ENCODE measurements at regions not wholly inside any gene's neighbourhood (a gene's known extent, or its start where the extent isn't known, plus 50 kb on each side); places are given as distances from the start of the nearest gene placed in this dataset.

DNA sequence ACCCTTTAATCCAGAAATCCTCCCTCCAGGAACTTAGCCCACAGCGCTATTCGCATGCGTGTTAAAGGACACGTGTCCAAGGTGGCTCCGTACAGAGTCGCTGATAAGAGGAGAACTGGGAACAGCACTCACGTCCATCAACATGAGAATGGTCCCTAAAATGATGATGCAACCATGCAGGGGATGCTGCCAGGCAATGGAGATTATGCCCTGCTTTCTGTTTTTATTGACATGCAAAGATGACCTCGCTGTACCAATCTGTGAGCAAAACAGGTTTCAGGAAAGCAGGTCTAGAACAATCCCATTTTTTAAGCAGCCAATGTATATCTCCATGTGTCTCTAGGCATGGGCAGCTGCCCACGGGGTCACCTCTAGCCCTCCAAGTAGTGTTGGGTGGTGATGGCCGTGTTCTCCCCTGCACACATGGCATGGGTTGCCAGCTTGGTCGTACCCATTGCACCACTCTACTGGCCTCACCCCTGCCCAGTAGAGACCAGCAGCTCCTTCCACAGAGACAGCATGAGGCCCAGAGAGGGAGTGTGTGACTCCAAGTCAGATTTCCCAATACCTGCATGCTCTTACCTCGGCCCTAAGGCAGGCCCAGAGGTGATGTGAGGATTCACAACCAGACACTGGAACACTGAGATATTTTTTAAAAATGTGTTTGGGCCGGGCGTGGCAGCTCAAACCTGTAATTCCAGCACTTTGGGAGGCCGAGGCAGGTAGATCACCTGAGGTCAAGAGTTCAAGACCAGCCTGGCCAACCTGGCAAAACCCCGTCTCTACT lies 68.3 kb upstream of the LINC01488 start:
- no peak for DNase-seq (ENCODE audit: low read depth in 2 of 2)

DNA sequence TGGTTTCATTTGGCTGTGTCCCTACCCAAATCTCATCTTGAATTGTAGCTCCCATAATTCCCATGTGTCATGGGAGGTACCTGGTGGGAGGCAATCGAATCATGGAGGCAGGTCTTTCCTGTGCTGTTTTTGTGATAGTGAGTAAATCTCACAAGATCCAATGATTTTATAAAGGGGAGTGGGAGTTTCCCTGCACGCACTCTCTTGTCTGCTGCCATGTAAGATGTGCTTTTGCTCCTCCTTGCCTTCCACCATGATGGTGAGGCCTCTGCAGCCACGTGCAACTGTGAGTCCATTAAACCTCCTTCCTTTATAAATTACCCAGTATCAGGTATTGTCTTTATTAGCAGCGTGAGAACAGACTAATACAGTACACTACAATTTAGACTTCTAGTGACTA lies 67.5 kb upstream of the LINC01488 start:
- DNase-seq (ENCODE audit: low read depth in 2 of 2): no peak

DNA sequence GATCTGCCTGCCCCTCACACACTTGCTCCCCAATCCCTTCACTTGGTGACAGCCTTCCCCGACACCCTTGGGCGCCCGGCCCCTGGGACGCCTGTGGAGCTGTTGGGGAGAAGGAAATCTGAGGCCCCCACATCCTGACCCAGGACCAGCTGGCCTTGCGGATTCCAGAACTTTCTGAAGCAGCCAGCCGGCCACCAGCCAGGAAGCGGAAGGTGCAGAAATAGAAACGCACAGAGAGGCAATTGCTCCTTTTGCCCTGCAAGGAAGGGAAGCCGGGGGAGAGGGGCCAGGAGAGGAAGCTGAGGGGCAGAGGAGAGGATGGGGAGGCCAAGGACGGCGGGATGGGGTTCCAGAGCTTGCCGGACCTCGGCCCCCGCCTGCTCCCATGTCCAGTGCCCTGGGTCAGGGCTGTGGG lies 66.7 kb upstream of the LINC01488 start:
- no peak for DNase-seq (ENCODE audit: low read depth in 2 of 2)

GRCh38 chr11:69415411-69416142 lies 65.9 kb upstream of the LINC01488 start:
- no peak for DNase-seq (ENCODE audit: low read depth in 2 of 2)

DNA sequence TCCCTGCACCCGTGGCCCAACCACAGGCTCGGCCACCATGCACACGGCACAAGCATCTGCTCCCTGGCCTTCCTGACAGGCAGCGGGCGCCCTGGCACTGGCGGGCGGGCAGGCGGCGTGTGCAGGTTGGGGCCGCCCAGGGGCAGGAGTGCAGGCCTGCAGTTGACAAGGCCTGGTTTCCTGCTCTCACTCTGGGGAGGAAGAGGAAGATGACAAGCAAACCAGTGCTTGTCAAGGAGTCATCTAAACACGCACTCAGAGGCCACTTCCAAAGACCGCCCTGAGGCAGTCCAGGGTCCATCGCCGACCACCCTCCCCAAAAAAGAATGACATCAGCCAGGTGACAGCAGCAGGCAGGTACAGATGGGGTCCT lies 65.3 kb upstream of the LINC01488 start:
- DNase-seq (ENCODE audit: low read depth in 2 of 2): no peak

DNA sequence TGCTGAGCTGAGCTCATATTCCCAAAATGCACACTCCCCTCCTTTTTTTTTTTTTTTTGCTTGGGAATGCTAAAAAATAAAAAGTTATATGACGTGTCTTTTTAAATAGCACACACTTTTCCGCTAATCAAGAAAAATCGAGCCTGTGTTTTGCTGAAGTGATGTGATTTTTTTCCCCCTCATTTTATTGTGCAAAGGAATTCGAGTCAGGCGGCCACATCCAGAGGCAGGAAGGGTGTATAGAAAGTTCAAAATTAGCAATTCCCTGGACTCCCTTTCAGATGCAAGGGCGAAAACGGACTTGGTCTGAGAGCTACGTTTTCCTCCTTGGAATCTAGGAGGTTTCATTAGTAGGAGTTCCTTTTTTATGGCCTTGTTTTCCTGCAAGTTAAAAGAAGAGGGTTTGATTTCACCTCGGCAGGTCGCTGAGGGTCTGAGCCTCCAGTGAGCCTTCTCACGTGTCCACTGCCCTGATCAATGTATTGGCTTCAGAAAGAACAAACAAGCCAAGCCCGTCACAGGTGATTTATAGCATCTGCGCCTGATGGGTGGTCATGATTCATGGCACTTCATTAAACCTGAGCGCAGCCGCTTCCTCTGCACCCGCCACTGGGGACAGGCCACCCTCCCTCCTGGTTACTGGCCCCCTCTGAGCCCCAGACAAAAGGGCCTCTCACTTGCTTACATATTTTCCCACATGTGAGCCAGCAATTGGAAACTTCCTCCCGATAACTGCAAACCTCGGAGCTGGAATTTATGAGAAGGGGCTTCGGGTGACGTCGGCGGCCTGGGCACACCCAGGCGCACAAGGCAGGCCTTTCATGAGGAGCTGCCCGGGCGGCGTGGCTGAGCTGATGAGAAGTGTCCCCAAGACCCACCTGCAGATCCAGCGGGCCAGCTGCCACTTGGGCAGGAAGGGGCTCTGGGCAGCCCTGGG lies 64.4 kb upstream of the LINC01488 start:
- no peak for DNase-seq (ENCODE audit: low read depth in 2 of 2)

DNA sequence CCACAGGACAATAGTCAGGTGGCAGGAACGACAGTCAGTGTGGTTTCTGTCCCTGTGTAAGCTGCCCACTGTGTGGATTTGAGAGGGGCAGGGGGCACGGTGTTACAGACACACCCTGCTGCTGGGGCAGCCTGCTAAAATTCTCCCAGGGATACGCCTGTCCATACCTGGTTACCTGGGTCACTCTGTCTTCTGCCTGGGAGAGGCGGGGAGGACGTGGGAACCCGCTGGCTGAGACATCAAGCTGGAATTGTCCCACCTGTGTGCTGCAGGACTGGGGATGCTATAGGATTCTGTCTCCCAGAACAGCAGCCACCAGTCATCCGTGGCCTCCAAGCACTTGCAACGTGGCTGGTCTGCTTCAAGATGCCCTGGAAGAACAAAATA lies 63.8 kb upstream of the LINC01488 start:
- DNase-seq (ENCODE audit: low read depth in 2 of 2): no peak

- no peak for DNase-seq (ENCODE audit: low read depth in 2 of 2)
Observed at GRCh38 chr11:69418576-69419296, 62.7 kb upstream of the LINC01488 start.

DNA sequence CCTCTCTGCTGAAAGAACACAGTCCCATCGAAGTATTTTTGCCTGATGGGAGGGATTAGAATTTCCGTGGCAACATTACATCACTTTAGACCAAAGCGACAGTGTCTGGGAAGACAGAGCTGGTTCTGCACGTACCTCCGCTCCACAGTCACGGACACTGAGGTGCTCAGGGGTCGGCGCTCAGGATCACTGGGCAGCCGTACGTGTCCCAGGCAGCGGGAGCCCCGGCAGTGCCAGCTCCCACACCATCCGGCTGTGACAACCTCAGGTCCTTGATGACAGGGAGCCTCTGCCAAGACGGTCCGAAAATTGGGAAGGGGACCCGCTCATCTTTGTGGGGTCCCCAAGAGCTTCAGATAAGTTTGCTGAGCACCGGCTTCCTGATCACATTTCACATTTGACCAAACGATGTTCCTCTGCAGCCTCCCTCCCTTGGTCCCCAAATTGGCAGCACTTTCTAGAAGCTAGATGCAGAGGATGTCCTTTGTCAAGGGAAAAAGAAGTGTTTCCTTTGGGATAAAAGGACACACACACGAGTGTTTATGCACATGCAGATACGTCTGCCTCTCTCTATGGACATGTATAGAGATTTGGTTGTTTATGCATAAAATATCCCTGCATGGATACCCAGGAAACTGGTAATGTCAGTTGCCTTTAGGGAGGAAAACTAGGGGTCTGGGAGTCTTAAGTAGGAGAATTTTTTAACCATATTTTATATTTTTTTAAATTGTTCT lies 61.6 kb upstream of the LINC01488 start:
- DNase-seq (ENCODE audit: low read depth in 2 of 2): no peak

GRCh38 chr11:69422645-69423044 lies 58.8 kb upstream of the LINC01488 start:
- DNase-seq (ENCODE audit: low read depth in 2 of 2): no peak

DNA sequence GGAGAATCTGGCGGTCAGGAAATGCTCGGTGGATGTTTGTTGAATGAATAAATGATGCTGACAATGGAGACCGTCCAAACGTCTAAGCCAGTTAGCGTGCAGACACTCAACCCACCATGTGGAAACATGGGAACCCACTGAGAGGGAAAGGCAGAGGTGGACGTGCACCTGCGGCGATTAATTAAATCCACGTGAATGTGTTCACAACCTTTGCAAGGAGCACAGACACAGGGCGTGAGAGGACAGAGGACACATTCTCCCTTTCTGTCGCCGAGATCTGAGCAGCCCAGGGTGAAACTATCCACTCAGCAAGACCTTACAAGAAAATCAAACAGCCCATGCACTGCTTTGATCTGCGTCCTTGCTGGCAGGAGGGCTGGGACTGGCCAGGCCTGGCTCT lies 58.3 kb upstream of the LINC01488 start:
- no peak for DNase-seq (ENCODE audit: low read depth in 2 of 2)

DNA sequence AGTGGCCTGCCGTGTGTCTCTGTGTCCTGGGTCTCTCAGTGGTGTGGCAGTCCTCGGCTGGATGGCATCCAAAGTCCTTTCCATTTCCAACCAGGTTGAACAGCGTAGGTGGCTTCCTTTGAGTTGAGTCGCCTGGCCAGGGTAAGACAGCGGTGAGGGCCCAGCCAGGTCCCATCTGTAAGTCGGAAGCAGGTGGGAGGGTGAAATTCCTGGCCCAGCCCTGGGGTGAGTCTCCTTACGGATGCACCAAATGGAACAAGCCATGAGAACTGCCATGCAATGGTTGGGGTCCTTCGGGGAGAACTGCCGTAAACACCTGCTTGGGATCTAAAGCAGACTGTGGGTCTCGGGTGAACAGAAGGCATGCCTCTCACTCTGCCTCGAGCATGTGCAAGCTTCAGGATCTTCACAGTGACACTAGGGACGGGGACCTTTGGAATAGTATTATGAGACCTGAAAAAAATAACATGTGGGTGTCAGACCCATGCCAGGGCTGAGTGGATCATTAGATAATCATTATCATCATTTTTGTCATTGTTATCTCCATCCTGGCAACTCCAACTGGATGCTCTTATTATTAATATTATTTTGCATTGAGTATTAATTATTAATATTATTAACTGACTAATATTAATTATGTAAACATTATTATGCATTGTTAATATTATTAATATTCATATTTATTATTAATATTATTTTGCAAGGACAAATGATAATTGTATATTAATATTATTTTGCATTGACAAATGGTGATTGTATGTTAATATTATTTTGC lies 57.7 kb upstream of the LINC01488 start:
- DNase-seq (ENCODE audit: low read depth in 2 of 2): no peak

DNA sequence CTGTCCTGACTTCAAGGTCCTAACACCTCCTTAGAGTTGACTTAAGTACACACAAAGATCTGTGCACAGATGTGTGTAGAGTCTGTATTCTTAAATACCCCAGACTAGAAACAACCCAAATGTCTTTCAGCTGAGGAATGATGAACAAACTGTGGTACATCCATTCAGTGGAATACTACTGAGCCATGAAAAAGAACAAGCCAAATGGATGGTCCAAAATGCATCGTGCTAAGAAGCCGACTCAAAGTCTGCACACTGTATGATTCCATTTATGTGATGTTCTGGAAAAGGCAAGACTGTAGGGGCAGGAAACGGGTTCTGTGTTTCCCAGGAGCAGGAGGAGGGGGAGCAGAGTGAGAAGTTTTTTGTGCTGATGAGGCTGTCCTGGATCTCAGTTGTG lies 56.7 kb upstream of the LINC01488 start:
- DNase-seq (ENCODE audit: low read depth in 2 of 2): no peak

- DNase-seq (ENCODE audit: low read depth in 2 of 2): no peak
Observed at GRCh38 chr11:69425444-69425843, 56.0 kb upstream of the LINC01488 start.

GRCh38 chr11:69425895-69426544 lies 55.4 kb upstream of the LINC01488 start:
- DNase-seq (ENCODE audit: low read depth in 2 of 2): peak in 1 of 2 donors; percentile 19

- no peak for DNase-seq (ENCODE audit: low read depth in 2 of 2)
Observed at GRCh38 chr11:69427337-69427736, 54.1 kb upstream of the LINC01488 start.

GRCh38 chr11:69427906-69428880 lies 53.3 kb upstream of the LINC01488 start:
- no peak for DNase-seq (ENCODE audit: low read depth in 2 of 2)

GRCh38 chr11:69429716-69430491 lies 51.6 kb upstream of the LINC01488 start:
- no peak for DNase-seq (ENCODE audit: low read depth in 2 of 2)
